Eye (tissue), 1 donor: ENCODE measurements at regions not wholly inside any gene's neighbourhood (a gene's known extent, or its start where the extent isn't known, plus 50 kb on each side); places are given as distances from the start of the nearest gene placed in this dataset.

Experiments used
- DNase-seq: peaks from one replicate; pipeline ENCODE4 v3.0.0-alpha.2; 2015

DNA sequence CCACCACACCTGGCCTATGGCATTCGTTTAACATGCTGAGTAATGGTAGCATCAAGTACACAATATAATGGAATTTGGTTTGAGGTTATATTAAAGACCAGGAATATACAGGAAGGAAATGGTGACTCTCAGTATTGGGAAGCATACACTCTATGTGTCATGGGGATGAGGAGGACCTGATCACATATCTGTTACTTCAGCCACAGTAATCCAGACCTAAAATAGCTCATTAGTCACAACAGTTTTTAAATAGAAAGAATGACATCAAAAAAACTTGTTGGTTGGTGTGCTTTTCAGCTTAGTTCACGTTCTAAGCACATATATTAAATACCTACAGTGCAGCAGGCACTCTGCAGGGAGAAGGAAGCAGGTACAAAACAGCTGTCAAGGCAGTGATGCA, 52.5 kb upstream of the ATP2C1 start:
- DNase-seq, result no peak

DNA sequence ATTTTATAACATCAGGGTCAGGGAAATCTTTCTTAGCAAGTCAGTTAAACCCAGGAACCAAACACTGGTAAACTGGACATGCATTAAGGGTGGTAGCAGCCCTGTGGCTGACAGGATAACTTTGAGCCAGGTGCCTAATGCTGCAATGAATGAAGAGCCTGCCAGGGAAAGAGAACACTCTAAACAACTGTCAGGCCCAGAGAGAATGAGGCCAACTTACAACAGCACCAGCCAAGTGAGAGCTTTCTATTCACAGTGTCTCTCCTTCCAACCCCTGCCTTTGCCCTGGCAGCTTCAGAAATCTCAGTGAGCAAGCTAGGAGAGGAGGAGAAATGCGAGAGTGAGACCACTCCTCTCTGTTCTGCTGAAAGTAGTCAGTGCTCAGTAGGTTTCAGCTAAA, 50.4 kb upstream of the ATP2C1 start:
- DNase-seq, result peak; percentile 11
